ENCODE measurements at regions not wholly inside any gene's neighbourhood (a gene's known extent, or its start where the extent isn't known, plus 50 kb on each side); places are given as distances from the start of the nearest gene placed in this dataset.

DNA sequence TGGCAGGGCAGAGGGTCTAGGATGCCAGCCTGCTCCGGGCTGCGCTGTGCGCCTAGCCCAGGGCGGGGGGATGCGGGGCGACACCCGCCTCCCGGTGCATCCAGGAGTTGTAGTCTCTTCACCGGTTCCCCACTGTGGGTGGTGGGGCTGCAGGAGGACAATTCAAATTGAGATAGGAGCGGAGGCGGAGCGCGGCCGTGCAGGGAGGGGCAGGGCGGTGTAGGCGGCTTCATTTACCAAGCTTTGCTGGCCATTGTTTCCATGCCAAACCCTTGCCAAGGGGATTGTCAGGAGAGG is 2047.4 kb downstream of the TP53TG3F start:
- TF ChIP-seq SIN3A (IDR thresholded peaks at IDR 0.05; ENCODE audit: borderline replicate concordance, insufficient read depth, low read depth, low read length) = no peak
- TF ChIP-seq TCF7L2 (IDR thresholded peaks at IDR 0.05; ENCODE audit: low read depth, low read length) = no peak
- TF ChIP-seq, protein P1, sequence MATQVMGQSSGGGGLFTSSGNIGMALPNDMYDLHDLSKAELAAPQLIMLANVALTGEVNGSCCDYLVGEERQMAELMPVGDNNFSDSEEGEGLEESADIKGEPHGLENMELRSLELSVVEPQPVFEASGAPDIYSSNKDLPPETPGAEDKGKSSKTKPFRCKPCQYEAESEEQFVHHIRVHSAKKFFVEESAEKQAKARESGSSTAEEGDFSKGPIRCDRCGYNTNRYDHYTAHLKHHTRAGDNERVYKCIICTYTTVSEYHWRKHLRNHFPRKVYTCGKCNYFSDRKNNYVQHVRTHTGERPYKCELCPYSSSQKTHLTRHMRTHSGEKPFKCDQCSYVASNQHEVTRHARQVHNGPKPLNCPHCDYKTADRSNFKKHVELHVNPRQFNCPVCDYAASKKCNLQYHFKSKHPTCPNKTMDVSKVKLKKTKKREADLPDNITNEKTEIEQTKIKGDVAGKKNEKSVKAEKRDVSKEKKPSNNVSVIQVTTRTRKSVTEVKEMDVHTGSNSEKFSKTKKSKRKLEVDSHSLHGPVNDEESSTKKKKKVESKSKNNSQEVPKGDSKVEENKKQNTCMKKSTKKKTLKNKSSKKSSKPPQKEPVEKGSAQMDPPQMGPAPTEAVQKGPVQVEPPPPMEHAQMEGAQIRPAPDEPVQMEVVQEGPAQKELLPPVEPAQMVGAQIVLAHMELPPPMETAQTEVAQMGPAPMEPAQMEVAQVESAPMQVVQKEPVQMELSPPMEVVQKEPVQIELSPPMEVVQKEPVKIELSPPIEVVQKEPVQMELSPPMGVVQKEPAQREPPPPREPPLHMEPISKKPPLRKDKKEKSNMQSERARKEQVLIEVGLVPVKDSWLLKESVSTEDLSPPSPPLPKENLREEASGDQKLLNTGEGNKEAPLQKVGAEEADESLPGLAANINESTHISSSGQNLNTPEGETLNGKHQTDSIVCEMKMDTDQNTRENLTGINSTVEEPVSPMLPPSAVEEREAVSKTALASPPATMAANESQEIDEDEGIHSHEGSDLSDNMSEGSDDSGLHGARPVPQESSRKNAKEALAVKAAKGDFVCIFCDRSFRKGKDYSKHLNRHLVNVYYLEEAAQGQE (IDR thresholded peaks at IDR 0.05; ENCODE audit: insufficient read depth in 1 of 2, low read depth in 2 of 2, low read length in 1 of 2) = no peak
- no peak for TF ChIP-seq POLR2AphosphoS5 (IDR thresholded peaks at IDR 0.05; ENCODE audit: low read depth, low read length)
- TF ChIP-seq, protein P2, sequence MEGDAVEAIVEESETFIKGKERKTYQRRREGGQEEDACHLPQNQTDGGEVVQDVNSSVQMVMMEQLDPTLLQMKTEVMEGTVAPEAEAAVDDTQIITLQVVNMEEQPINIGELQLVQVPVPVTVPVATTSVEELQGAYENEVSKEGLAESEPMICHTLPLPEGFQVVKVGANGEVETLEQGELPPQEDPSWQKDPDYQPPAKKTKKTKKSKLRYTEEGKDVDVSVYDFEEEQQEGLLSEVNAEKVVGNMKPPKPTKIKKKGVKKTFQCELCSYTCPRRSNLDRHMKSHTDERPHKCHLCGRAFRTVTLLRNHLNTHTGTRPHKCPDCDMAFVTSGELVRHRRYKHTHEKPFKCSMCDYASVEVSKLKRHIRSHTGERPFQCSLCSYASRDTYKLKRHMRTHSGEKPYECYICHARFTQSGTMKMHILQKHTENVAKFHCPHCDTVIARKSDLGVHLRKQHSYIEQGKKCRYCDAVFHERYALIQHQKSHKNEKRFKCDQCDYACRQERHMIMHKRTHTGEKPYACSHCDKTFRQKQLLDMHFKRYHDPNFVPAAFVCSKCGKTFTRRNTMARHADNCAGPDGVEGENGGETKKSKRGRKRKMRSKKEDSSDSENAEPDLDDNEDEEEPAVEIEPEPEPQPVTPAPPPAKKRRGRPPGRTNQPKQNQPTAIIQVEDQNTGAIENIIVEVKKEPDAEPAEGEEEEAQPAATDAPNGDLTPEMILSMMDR (IDR thresholded peaks at IDR 0.05) = no peak
- H3K4me3 ChIP-seq (ENCODE audit: low read depth in 2 of 2, low read length in 2 of 2) = peak overlapping the region in 1 of 2 experiments; percentile 42; a peak in 1 of 4 replicates
- DNase-seq (ENCODE audit: low read depth, low spot score) (no peak), ATAC-seq (no peak)
- H3K27ac ChIP-seq (ENCODE audit: low read length) = no peak overlapping the region
- no TSS peak for BruUV-seq (replicated peaks)
- H3K36me3 ChIP-seq (ENCODE audit: control insufficient read depth, insufficient read depth, low read length) = no peaks in the 10 kb centered on the region
- no peaks in the 10 kb centered on the region for H3K4me1 ChIP-seq (ENCODE audit: control insufficient read depth, insufficient read depth, low read length)
- ChIA-PET POLR2A (no interaction called here), CTCF (no interaction called here)
- H3K27me3 ChIP-seq (ENCODE audit: control insufficient read depth, insufficient read depth, low read length) = no peaks in the 10 kb centered on the region
- in situ Hi-C loops (cut with HindIII; ENCODE audit: low pct_unique_long_range_greater_than_20kb, low sequenced_read_pairs) (no loop called here), intact Hi-C loops (cut with micrococcal nuclease; ENCODE audit: unreplicated experiment) (no loop called here)
- no peaks in the 10 kb centered on the region for H3K9me3 ChIP-seq (ENCODE audit: control insufficient read depth, insufficient read depth, low read depth, low read length)

DNA sequence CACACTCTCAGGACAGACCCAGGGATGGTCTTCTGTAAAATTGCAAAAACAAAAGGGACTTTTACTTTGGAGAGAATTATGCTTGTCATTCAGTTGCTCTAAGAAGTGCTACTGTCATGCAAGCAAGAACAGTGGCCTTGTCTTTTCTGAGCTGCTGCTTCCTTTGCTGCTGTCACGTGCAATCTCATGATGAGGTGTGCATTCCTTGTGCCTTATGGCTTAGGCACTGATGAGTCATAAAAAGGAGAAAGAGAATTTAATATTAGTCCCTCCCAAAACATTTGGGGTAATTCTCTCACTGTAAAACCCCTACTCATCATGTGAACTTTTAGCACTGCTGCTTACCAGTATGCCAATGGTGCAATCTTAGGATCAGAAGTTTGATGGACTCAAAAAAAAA is 2051.3 kb downstream of the TP53TG3F start:
- no TSS peak for BruUV-seq (replicated peaks)
- no peaks in the 10 kb centered on the region for H3K27me3 ChIP-seq (ENCODE audit: control insufficient read depth, insufficient read depth, low read length)
- no peaks in the 10 kb centered on the region for H3K36me3 ChIP-seq (ENCODE audit: control insufficient read depth, insufficient read depth, low read length)
- ATAC-seq (no peak), DNase-seq (ENCODE audit: low read depth, low spot score) (no peak)
- in situ Hi-C loops (cut with HindIII; ENCODE audit: low pct_unique_long_range_greater_than_20kb, low sequenced_read_pairs) (no loop called here), intact Hi-C loops (cut with micrococcal nuclease; ENCODE audit: unreplicated experiment) (no loop called here)
- CTCF ChIA-PET = no interaction called here
- H3K4me3 ChIP-seq (ENCODE audit: low read depth in 2 of 2, low read length in 2 of 2) = no peak overlapping the region
- H3K4me1 ChIP-seq (ENCODE audit: control insufficient read depth, insufficient read depth, low read length) = no peaks in the 10 kb centered on the region
- H3K27ac ChIP-seq (ENCODE audit: low read length) = no peak overlapping the region
- TF ChIP-seq TCF7L2 (IDR thresholded peaks at IDR 0.05; ENCODE audit: low read depth, low read length) (no peak), POLR2AphosphoS5 (IDR thresholded peaks at IDR 0.05; ENCODE audit: low read depth, low read length) (no peak), SIN3A (IDR thresholded peaks at IDR 0.05; ENCODE audit: borderline replicate concordance, insufficient read depth, low read depth, low read length) (no peak)
- TF ChIP-seq, protein P2 (IDR thresholded peaks at IDR 0.05) = no peak
- TF ChIP-seq, protein P1 (IDR thresholded peaks at IDR 0.05; ENCODE audit: insufficient read depth in 1 of 2, low read depth in 2 of 2, low read length in 1 of 2) = no peak
- H3K9me3 ChIP-seq (ENCODE audit: control insufficient read depth, insufficient read depth, low read depth, low read length) = no peaks in the 10 kb centered on the region
- POLR2A ChIA-PET = no interaction called here

Measured in Panc1 (cell line).